Body of pancreas (tissue), 4 donors: ENCODE measurements at regions not wholly inside any gene's neighbourhood (a gene's known extent, or its start where the extent isn't known, plus 50 kb on each side); places are given as distances from the start of the nearest gene placed in this dataset.

Experiments used
- POLR2A ChIP-seq, 3 donors: fragments of 450-650 bp; IDR thresholded peaks; one replicate each; pipeline ENCODE4 v1.6.1; 2016; ENCODE audit warnings: antibody characterized with exemption in 3 of 3, mild to moderate bottlenecking in 2 of 3
- TF ChIP-seq, protein P1 (sequence below), 7 experiments: fragments of 450-650 bp in 4 of 7; fragments of 200-600 bp in 3 of 7; sonication (generic) in 3 of 7; IDR thresholded peaks; one replicate each; pipeline ENCODE4 v1.5.1; 2016 to 2019; ENCODE audit warnings: antibody characterized with exemption in 7 of 7

DNA sequence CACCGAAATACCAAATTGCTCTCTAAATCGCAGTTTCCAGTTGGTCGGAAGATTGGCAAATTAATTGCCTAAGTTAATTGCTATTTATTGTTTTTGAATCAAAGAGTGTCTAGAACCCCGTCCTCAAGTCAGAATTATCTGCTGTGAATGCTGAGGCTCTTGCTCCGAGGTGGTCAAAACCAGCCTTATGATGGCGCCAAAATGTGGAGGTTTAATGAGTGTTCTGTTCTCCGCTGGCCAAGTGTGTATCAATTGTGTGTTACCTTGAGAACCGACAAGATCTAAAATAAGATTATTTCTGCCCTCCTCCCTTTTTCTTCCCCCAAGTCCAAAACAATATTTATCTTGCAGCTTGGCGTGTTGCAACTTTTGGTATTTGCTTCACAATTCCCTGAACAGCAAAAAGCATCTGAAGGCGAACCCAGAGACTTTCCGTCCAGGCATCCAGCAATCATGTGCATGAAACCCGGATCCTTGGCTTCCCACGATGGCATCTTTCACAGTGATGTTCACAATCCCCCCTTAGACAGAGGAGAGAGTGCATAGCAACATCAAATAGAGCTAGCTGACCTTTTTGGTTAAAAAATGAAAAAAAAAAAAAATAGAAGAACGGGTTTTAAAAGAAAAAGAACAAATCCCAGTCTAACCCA, 323.0 kb downstream of the MYCN start:
- TF ChIP-seq, protein P1, sequence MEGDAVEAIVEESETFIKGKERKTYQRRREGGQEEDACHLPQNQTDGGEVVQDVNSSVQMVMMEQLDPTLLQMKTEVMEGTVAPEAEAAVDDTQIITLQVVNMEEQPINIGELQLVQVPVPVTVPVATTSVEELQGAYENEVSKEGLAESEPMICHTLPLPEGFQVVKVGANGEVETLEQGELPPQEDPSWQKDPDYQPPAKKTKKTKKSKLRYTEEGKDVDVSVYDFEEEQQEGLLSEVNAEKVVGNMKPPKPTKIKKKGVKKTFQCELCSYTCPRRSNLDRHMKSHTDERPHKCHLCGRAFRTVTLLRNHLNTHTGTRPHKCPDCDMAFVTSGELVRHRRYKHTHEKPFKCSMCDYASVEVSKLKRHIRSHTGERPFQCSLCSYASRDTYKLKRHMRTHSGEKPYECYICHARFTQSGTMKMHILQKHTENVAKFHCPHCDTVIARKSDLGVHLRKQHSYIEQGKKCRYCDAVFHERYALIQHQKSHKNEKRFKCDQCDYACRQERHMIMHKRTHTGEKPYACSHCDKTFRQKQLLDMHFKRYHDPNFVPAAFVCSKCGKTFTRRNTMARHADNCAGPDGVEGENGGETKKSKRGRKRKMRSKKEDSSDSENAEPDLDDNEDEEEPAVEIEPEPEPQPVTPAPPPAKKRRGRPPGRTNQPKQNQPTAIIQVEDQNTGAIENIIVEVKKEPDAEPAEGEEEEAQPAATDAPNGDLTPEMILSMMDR (IDR thresholded peaks at IDR 0.05) = no peak
- TF ChIP-seq POLR2A (IDR thresholded peaks at IDR 0.05) = no peak
